NCI-H345 (cell line): ENCODE measurements at regions not wholly inside any gene's neighbourhood (a gene's known extent, or its start where the extent isn't known, plus 50 kb on each side); places are given as distances from the start of the nearest gene placed in this dataset.
A peak's percentile ranks its signal among the peaks of the same experiment; 100 is the strongest.

Experiments
- DNase-seq: peaks from one replicate; lab custom pipeline; 2025; lab: John Stamatoyannopoulos, UW

GRCh38 chr3:34793057-34793456, 846.3 kb upstream of the ARPP21 start:
- no peak for DNase-seq

GRCh38 chr3:34807611-34808010, 831.7 kb upstream of the ARPP21 start:
- no peak for DNase-seq

GRCh38 chr3:34808287-34808686, 831.0 kb upstream of the ARPP21 start:
- no peak for DNase-seq

- DNase-seq: no peak
These were observed 810.5 kb upstream of the ARPP21 start for GRCh38 chr3:34828847-34829246.

- DNase-seq: no peak
These were observed 806.3 kb upstream of the ARPP21 start for GRCh38 chr3:34832865-34833508.

- no peak for DNase-seq
These were observed 801.2 kb upstream of the ARPP21 start for GRCh38 chr3:34837848-34838741.

GRCh38 chr3:34842706-34843480, 796.4 kb upstream of the ARPP21 start:
- no peak for DNase-seq

- no peak for DNase-seq
These were observed 795.1 kb upstream of the ARPP21 start for GRCh38 chr3:34844323-34844620.

GRCh38 chr3:34851137-34851536, 788.2 kb upstream of the ARPP21 start:
- no peak for DNase-seq

- no peak for DNase-seq
These were observed 786.4 kb upstream of the ARPP21 start for GRCh38 chr3:34852844-34853439.

GRCh38 chr3:34856081-34856947, 783.0 kb upstream of the ARPP21 start:
- peak; percentile 7 for DNase-seq

GRCh38 chr3:34858067-34858660, 781.2 kb upstream of the ARPP21 start:
- no peak for DNase-seq

GRCh38 chr3:34859746-34860145, 779.6 kb upstream of the ARPP21 start:
- DNase-seq: no peak

- no peak for DNase-seq
These were observed 776.9 kb upstream of the ARPP21 start for GRCh38 chr3:34862456-34862855.

GRCh38 chr3:34863485-34863884, 775.8 kb upstream of the ARPP21 start:
- no peak for DNase-seq

- no peak for DNase-seq
These were observed 775.3 kb upstream of the ARPP21 start for GRCh38 chr3:34864011-34864410.

GRCh38 chr3:34865346-34865745, 774.0 kb upstream of the ARPP21 start:
- no peak for DNase-seq

GRCh38 chr3:34868935-34869334, 770.4 kb upstream of the ARPP21 start:
- no peak for DNase-seq

GRCh38 chr3:34869696-34870095, 769.6 kb upstream of the ARPP21 start:
- no peak for DNase-seq

- no peak for DNase-seq
These were observed 766.9 kb upstream of the ARPP21 start for GRCh38 chr3:34872406-34872805.

- no peak for DNase-seq
These were observed 762.3 kb upstream of the ARPP21 start for GRCh38 chr3:34876997-34877396.
